Endometrial microvascular endothelial cells (primary cell): ENCODE measurements at regions not wholly inside any gene's neighbourhood (a gene's known extent, or its start where the extent isn't known, plus 50 kb on each side); places are given as distances from the start of the nearest gene placed in this dataset.

ENCODE experiments used
- in situ Hi-C: cut with HindIII; loops from 2 replicates; pipeline ENCODE4 v1.10.0; 2017; ENCODE audit warnings: low sequenced_read_pairs, low pct_unique_long_range_greater_than_20kb; ENCODE audit errors: inconsistent ontology term

- in situ Hi-C loops = no loop called here
Measured at GRCh38 chr18:60445341-60445740, 72.8 kb upstream of the MC4R start.

- in situ Hi-C loops = no loop called here
Measured at GRCh38 chr18:60446821-60447220, 74.2 kb upstream of the MC4R start.

GRCh38 chr18:60448487-60449267, 76.1 kb upstream of the MC4R start:
- in situ Hi-C loops = no loop called here

- in situ Hi-C loops = no loop called here
Measured at GRCh38 chr18:60452421-60452820, 79.8 kb upstream of the MC4R start.

GRCh38 chr18:60466677-60467076, 94.1 kb upstream of the MC4R start:
- in situ Hi-C loops = no loop called here

- in situ Hi-C loops = no loop called here
Measured at GRCh38 chr18:60469387-60470100, 97.0 kb upstream of the MC4R start.

GRCh38 chr18:60471652-60472051, 99.1 kb upstream of the MC4R start:
- in situ Hi-C loops = no loop called here

- in situ Hi-C loops = no loop called here
Measured at GRCh38 chr18:60485201-60485600, 112.6 kb upstream of the MC4R start.

GRCh38 chr18:60493066-60493465, 120.5 kb upstream of the MC4R start:
- in situ Hi-C loops = no loop called here

GRCh38 chr18:60499675-60500074, 127.1 kb upstream of the MC4R start:
- in situ Hi-C loops = no loop called here

- in situ Hi-C loops = no loop called here
Measured at GRCh38 chr18:60500960-60501359, 128.4 kb upstream of the MC4R start.

- in situ Hi-C loops = no loop called here
Measured at GRCh38 chr18:60502591-60502990, 130.0 kb upstream of the MC4R start.

- in situ Hi-C loops = no loop called here
Measured at GRCh38 chr18:60503199-60503598, 130.6 kb upstream of the MC4R start.

GRCh38 chr18:60506190-60506589, 133.6 kb upstream of the MC4R start:
- in situ Hi-C loops = no loop called here

GRCh38 chr18:60506682-60507081, 134.1 kb upstream of the MC4R start:
- in situ Hi-C loops = no loop called here

GRCh38 chr18:60508108-60508507, 135.5 kb upstream of the MC4R start:
- in situ Hi-C loops = no loop called here

GRCh38 chr18:60534538-60534937, 162.0 kb upstream of the MC4R start:
- in situ Hi-C loops = no loop called here

GRCh38 chr18:60537074-60537473, 164.5 kb upstream of the MC4R start:
- in situ Hi-C loops = no loop called here

- in situ Hi-C loops = no loop called here
Measured at GRCh38 chr18:60538891-60539290, 166.3 kb upstream of the MC4R start.

GRCh38 chr18:60541661-60542060, 169.1 kb upstream of the MC4R start:
- in situ Hi-C loops = no loop called here
